Activated naive CD4-positive, alpha-beta T cell treated with anti-CD3 and anti-CD28 coated beads, Interleukin-2, amount 10 ng/mL, durations not matched to agents 7 days and 5 days (primary cell): ENCODE measurements at regions not wholly inside any gene's neighbourhood (a gene's known extent, or its start where the extent isn't known, plus 50 kb on each side); places are given as distances from the start of the nearest gene placed in this dataset.

Experiments used
- CTCF ChIA-PET: fragments of 350-600 bp; sonication (Branson Sonifier 250); formaldehyde crosslinking; loops from one replicate; lab custom pipeline; 2021; ENCODE audit warnings: antibody characterized with exemption; lab: Charles Lee
- DNase-seq: peaks from one replicate; pipeline ENCODE4 v3.0.0-alpha.2; 2020
- H3K27ac Mint-ChIP-seq: one replicate; pipeline ENCODE4 v1.8.0; 2021; ENCODE audit warnings: mild to moderate bottlenecking, moderate library complexity, mixed read lengths
- H3K27me3 Mint-ChIP-seq: one replicate; pipeline ENCODE4 v1.8.0; 2021; ENCODE audit warnings: mild to moderate bottlenecking, mixed read lengths
- H3K36me3 Mint-ChIP-seq: one replicate; pipeline ENCODE4 v1.8.0; 2021; ENCODE audit warnings: mixed read lengths
- H3K4me1 Mint-ChIP-seq: one replicate; pipeline ENCODE4 v1.8.0; 2021; ENCODE audit warnings: mixed read lengths
- H3K4me3 Mint-ChIP-seq: one replicate; pipeline ENCODE4 v1.8.0; 2021; ENCODE audit warnings: mild to moderate bottlenecking, moderate library complexity, mixed read lengths
- H3K9me3 Mint-ChIP-seq: one replicate; pipeline ENCODE4 v1.8.0; 2021; ENCODE audit warnings: mixed read lengths

DNA sequence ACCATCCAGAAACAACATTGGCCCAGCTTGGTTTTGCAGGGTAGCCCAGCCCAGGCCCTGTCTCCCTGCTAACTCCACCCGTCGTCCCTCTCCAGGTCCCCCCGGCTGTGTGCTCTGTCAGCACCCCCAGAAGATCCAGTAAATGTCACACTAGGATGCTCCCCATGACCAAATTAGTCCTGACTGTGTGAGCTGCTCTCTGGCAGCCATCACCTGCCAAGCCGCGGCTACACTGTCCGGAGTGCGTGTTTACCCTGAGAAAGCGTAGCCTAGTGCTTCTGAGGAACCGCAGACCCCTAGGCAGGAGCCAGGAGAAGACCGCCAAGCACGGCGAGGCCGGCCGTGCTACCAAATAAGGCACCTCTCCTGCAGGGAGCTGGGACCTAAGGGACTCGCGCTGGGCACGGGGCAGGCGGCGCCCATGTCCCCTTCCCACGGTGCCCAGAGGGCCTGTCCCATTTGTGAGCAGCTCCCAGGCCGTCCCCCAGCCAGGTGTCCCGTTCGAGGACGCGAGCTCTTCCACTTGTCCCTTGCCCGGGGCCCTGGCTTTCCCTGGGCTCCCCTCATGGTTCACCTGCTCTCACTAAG is 849.9 kb downstream of the RNF144A start:
- H3K27me3 Mint-ChIP-seq = no peaks in the 10 kb centered on the region
- H3K9me3 Mint-ChIP-seq = peaks cover 21% of the 10 kb centered on the region
- H3K4me1 Mint-ChIP-seq = no peaks in the 10 kb centered on the region
- CTCF ChIA-PET = interaction anchor here (1.7 kb wide), 1 partner anchor 211 kb away, joined by 3 read pairs; no protein-coding TSS in a partner anchor
- no peak overlapping the region for H3K4me3 Mint-ChIP-seq
- H3K27ac Mint-ChIP-seq = no peak overlapping the region
- DNase-seq = no peak
- peaks cover 2% of the 10 kb centered on the region for H3K36me3 Mint-ChIP-seq

DNA sequence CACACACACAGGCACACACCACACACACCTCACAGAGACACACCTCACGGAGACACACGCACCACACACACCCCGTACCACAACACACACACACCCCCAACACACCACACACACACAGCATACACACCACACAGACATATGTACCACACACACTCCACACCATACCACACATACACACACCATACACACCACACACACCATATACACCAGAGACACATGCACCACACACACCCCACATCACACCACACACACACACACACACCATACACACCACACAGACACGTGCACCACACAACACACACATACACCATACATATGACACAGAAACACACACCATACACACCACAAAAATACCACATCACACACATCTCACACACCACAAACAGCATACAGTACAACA is 850.7 kb downstream of the RNF144A start:
- H3K9me3 Mint-ChIP-seq = peaks cover 16% of the 10 kb centered on the region

DNA sequence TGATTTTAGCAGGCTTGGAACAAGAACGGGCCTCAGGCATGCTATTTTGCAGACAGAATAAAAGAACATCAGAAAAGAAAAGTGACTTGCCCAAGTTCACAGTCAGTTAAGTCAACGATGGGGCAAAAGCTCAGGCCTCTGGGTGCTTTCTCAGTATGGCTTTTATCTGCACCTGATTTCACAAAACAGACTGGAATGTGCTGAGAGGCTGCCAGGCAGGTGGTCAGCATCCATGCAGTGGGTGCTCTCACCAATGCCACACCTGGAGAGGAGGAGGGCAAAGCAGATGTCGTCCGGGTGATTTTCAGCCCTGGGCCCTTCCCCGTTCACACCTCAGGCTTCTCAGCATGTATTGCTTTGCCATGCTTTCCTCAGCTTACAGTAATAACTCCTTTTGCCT is 854.6 kb downstream of the RNF144A start:
- Mint-ChIP-seq H3K4me1 (peaks cover 20% of the 10 kb centered on the region), H3K4me3 (no peak overlapping the region), H3K27ac (no peak overlapping the region), H3K36me3 (no peaks in the 10 kb centered on the region), H3K9me3 (no peaks in the 10 kb centered on the region), H3K27me3 (no peaks in the 10 kb centered on the region)
- DNase-seq = no peak
- CTCF ChIA-PET = interaction anchor here (1.2 kb wide), 1 partner anchor 18 kb away, joined by 3 read pairs; no protein-coding TSS in a partner anchor

More for the DNA sequence above, 850.7 kb downstream of the RNF144A start:
- Mint-ChIP-seq H3K36me3 (no peaks in the 10 kb centered on the region), H3K4me1 (peaks cover 2% of the 10 kb centered on the region), H3K27ac (no peak overlapping the region), H3K27me3 (no peaks in the 10 kb centered on the region), H3K4me3 (no peak overlapping the region)
- no peak for DNase-seq
- CTCF ChIA-PET = no interaction called here

DNA sequence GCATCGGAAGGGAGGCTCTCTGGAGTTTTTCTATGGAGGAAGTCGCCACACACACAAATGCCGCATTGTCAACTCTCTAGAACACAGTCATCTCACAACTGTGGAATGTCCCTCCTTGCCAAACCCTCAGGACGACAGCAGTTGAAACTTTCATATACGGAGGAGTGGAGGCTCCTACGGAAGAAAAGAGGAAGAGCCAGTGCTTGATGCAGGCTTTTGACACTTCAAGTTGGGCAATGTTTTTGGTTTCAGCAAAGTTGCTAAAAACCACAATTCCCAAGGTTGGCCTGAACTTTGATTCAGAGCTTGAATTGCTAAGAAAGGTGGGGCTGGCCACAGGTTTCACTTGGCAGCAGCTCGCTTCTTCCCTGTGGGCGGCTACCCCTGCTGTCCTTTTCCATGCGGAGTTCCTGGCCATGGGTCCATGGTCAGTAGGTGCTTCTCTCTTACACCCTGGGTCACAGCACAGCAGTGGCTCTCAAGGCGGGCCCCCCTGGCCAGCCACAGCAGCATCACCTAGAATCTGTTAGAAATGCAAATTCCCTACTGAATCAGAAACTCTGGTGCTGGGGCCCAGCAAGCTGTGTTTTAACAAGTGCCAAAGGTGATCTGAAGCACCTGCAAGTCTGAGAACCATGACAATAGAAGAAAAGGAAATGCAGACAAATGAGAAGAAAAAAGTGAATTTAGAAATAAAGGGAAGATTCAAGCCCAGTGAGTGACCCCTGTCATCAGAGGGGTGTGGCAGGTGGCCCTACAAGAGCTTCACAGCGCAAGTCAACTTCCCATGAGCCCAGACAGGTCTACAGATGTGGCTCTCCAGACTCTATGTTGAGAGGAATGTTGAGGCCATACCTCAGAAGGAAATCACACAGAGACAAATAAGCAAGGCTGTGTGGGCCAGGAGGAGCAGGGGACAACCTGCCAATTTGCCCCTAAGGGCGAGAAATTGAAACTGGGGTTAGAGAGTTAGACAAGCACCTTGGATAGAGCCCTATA is 856.4 kb downstream of the RNF144A start:
- Mint-ChIP-seq H3K4me1 (peaks cover 20% of the 10 kb centered on the region), H3K4me3 (no peak overlapping the region), H3K36me3 (no peaks in the 10 kb centered on the region), H3K27ac (no peak overlapping the region), H3K9me3 (peaks cover 2% of the 10 kb centered on the region), H3K27me3 (no peaks in the 10 kb centered on the region)
- no peak for DNase-seq
- CTCF ChIA-PET = interaction anchor here (0.7 to 0.8 kb wide), 2 partner anchors 13 to 85 kb away, joined by 3 read pairs; no protein-coding TSS in a partner anchor

DNA sequence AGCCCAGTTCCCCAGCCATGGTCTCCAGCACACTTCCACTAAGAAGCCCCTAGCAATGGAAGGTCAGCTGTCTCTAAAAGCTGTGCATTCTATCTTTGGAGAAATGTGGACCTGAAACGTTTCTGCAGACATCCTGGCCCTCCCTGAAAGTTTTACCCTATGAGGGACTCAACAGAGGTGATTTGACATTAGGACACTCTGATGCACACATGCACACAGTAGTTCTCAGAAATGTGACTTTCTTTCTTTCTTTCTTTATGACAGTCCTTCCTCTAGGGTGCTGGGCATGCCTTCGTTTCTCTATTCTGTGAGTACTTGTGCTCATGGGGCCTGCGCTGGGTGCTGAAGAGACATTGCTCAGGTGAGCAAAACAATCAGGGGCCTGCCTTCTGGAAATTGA is 857.3 kb downstream of the RNF144A start:
- peaks cover 2% of the 10 kb centered on the region for H3K9me3 Mint-ChIP-seq
- CTCF ChIA-PET = interaction anchor here (0.6 kb wide), 1 partner anchor 90 kb away, joined by 3 read pairs; no protein-coding TSS in a partner anchor
- no peaks in the 10 kb centered on the region for H3K27me3 Mint-ChIP-seq
- H3K36me3 Mint-ChIP-seq = no peaks in the 10 kb centered on the region
- DNase-seq = no peak
- H3K27ac Mint-ChIP-seq = no peak overlapping the region
- peaks cover 20% of the 10 kb centered on the region for H3K4me1 Mint-ChIP-seq
- no peak overlapping the region for H3K4me3 Mint-ChIP-seq

DNA sequence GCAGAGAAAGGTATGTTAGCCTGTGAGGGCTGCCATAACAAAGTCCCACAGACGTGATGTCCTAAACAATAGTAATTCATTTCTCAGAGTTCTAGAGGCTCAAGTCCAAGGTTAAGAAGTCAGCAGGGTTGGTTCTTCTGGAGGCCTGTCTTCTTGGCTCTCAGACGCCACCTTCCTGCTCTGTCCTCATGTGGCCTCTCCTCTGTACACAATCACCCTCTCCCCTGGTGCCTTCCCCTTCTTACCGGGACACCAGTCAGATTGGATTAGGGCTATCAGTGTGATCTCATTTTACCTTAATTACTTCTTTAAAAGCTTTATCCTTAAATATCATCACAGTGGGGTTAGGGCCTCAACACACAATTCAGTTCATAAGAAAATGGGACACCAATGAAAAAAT is 860.5 kb downstream of the RNF144A start:
- Mint-ChIP-seq H3K4me1 (peaks cover 20% of the 10 kb centered on the region), H3K27me3 (no peaks in the 10 kb centered on the region), H3K36me3 (no peaks in the 10 kb centered on the region), H3K4me3 (no peak overlapping the region), H3K9me3 (peaks cover 2% of the 10 kb centered on the region), H3K27ac (no peak overlapping the region)
- CTCF ChIA-PET = no interaction called here
- no peak for DNase-seq

DNA sequence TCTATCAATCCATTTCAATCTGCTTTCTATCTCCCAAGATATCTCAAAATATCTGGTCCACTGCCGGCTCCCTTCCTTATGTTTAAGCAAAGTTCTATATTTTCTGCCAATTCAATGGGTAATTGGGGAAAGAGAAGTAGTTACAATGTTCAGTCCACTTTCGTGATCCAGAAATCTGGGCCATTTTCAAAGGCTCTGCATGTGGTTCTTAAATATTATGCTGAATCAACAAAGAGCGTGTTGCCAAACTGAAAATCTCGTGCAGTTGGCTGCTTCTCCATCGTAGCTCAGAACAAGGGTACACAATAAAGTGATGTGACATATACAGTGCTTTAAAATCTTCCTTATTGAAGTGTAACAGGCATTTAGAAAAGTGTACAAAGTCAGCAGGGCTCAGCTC is 863.1 kb downstream of the RNF144A start:
- Mint-ChIP-seq H3K4me1 (no peaks in the 10 kb centered on the region), H3K27ac (no peak overlapping the region), H3K9me3 (peaks cover 3% of the 10 kb centered on the region), H3K36me3 (no peaks in the 10 kb centered on the region), H3K4me3 (no peak overlapping the region), H3K27me3 (no peaks in the 10 kb centered on the region)
- DNase-seq = no peak
- CTCF ChIA-PET = no interaction called here

DNA sequence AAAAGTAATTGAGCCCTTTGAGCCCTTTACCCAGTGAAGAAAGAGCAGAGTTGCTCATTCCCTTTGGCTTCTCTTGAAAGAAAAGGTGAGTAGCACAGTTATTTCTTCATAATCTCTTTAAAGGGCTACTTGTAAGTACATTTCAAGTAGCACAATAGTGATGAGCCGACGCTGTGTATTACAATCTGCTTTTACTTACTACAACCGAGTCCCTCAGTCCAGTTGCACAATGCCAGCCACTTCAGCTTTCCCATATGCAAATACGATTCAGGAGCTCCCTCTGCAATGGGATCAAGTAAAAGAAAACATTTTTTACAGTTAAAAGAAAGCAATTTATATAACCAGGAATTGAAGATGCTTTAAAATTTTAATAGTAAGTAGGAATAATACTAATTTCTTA is 868.5 kb downstream of the RNF144A start:
- Mint-ChIP-seq H3K9me3 (peaks cover 2% of the 10 kb centered on the region), H3K4me3 (no peak overlapping the region), H3K36me3 (no peaks in the 10 kb centered on the region), H3K27me3 (no peaks in the 10 kb centered on the region), H3K27ac (no peak overlapping the region), H3K4me1 (no peaks in the 10 kb centered on the region)
- no peak for DNase-seq
- CTCF ChIA-PET = no interaction called here

DNA sequence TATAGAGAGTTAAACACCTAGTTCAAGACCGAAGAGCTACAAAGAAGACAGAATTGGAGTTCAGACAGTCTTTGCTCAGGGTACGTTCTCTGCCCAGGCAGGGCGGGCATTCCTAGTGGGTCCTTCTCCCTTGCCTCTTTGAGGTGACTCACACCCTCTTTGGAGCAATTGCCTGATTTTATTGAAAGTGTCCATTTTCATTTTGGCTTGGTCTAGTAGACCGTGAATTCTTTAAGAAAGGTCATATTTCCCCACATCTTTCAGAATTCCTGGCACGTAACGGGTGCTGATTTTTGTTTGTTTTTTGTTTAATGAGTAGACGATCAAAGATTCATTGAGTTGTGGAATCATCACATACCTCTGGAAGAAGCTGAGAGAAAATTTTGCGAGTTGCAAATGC is 871.5 kb downstream of the RNF144A start:
- H3K9me3 Mint-ChIP-seq = peaks cover 2% of the 10 kb centered on the region
- H3K4me1 Mint-ChIP-seq = no peaks in the 10 kb centered on the region
- no peaks in the 10 kb centered on the region for H3K36me3 Mint-ChIP-seq
- H3K27me3 Mint-ChIP-seq = no peaks in the 10 kb centered on the region
- DNase-seq = no peak
- no peak overlapping the region for H3K27ac Mint-ChIP-seq
- CTCF ChIA-PET = interaction anchor here (0.5 kb wide), 1 partner anchor 19 kb away, joined by 3 read pairs; no protein-coding TSS in a partner anchor
- H3K4me3 Mint-ChIP-seq = no peak overlapping the region

DNA sequence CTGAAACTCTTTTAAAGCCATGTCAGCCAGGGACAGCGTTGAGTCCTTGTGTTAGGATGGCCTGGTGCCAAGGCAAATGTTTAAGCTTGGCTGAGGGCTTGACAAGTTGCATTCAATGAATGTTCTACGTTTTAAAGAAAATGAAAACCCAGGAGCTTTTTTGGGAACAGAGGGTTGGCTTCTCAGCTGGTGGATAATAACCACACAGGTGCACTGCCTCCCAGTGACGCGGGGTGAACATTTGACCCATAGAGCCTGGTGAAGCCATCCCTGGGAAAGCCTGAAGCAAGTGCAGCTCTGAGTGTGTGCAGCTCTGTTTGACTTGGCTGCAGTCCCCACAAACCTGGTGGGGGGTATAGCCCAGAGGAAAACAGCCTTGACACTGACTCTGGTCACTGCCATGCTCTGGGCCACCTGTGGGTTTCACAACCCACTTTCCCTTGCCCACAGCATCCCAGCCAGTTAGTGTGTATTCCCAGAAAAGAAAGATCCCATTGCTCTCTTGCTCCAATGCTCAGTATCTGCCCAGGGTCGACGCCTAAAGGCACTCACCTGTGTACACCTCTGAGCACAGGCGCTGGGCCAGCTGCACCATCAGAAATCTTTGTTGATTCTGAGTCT is 874.9 kb downstream of the RNF144A start:
- Mint-ChIP-seq H3K36me3 (no peaks in the 10 kb centered on the region), H3K4me1 (no peaks in the 10 kb centered on the region), H3K9me3 (no peaks in the 10 kb centered on the region), H3K27ac (no peak overlapping the region), H3K27me3 (no peaks in the 10 kb centered on the region), H3K4me3 (no peak overlapping the region)
- CTCF ChIA-PET = no interaction called here
- DNase-seq = no peak

DNA sequence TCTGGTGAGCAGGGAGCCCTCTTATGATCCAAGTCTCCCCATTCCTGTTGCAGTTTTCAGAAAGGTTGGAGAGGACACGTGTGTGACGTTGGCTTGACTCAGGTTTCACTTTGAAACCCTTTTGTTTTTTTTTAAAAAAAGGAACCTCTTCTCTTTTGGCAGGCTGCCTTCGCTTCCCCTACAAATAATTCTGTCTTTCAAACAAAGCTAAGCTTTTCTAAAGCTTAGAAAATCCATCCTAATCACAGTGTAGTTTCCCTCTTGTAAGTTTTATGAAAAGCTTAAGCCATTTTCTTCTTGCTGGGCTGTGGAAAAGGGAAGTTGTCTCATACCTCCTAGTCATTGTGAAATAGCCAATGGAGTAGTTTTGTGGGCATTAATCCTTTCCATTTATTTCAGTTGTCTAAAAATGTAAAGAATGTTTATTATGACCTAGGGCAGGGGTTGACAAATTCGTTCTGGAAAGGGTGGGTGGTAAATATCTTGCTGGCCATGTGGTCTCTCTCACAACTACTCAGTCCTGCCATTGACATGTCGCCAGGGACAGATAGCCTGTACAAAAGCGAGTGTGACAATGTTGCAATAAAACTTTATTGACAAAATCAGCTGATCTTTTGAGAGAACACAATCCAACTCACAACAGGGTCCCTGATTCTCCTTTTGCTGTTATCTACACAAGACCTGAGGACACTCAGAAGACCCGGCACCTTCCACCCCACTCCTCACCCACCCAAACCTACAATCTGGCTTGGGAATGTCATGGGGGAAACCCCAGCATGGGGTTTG is 878.8 kb downstream of the RNF144A start:
- Mint-ChIP-seq H3K4me3 (no peak overlapping the region), H3K9me3 (peaks cover 9% of the 10 kb centered on the region), H3K36me3 (no peaks in the 10 kb centered on the region), H3K27ac (no peak overlapping the region), H3K4me1 (no peaks in the 10 kb centered on the region), H3K27me3 (no peaks in the 10 kb centered on the region)
- no peak for DNase-seq
- CTCF ChIA-PET = no interaction called here

DNA sequence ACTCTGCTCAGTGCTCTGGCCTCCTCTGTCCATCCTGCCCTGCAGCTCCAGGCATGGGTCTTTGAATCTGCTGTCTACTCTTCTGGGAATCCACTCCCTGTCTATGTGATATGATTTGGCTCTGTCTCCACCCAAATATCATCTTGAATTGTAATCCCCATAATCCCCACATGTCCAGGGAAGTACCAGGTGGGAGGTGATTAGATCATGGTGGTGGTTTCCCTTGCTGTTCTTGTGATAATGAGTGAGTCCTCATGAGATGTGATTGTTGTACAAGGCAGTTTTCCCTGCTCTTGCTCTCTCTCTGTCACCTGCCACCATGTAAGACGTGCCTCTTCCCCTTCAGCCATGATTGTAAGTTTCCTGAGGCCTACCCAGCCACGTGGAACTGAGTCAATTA is 881.8 kb upstream of the ID2 start:
- Mint-ChIP-seq H3K27ac (no peak overlapping the region), H3K4me3 (no peak overlapping the region), H3K36me3 (no peaks in the 10 kb centered on the region), H3K9me3 (peaks cover 19% of the 10 kb centered on the region), H3K27me3 (no peaks in the 10 kb centered on the region), H3K4me1 (no peaks in the 10 kb centered on the region)
- CTCF ChIA-PET = no interaction called here
- no peak for DNase-seq

DNA sequence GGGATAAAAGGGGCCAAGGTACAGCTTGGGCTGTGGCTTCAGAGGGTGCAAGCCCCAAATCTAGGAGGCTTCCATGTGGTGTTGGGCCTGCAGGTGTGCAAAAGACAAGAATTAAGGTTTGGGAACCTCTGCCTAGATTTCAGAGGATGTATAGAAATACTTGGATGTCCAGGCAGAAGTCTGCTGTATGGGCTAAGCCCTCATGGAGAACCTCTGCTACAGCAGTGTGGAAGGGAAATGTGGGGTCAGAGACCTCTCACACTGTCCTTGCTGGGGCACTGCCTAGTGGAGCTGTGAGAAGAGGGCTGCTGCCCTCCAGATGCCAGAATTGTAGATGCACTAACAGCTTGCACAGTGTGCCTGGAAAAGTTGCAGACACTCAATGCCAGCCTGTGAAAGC is 880.6 kb upstream of the ID2 start:
- CTCF ChIA-PET = no interaction called here
- no peak for DNase-seq
- Mint-ChIP-seq H3K27me3 (no peaks in the 10 kb centered on the region), H3K4me3 (no peak overlapping the region), H3K4me1 (no peaks in the 10 kb centered on the region), H3K9me3 (peaks cover 19% of the 10 kb centered on the region), H3K27ac (no peak overlapping the region), H3K36me3 (no peaks in the 10 kb centered on the region)

DNA sequence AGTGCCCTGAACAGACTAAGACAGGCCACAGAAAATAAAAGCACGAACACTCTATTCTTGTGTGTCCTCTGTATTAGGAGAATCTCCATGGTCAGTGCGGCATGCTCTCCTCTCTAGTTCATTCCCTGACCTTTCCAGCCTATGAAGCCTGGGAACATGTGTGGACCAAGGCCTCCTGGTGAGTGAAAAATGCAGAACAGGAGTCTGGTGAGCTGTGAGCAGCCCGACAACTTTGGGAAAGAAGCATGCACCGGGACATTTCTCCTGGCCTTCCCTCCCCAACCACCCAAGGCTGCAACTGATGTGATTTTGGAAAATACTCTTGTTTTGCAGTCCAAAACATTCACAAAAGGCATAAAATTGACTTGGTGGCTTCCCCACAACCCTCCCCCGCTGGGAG is 878.3 kb upstream of the ID2 start:
- CTCF ChIA-PET = no interaction called here
- H3K4me3 Mint-ChIP-seq = no peak overlapping the region
- H3K36me3 Mint-ChIP-seq = no peaks in the 10 kb centered on the region
- no peaks in the 10 kb centered on the region for H3K27me3 Mint-ChIP-seq
- H3K4me1 Mint-ChIP-seq = no peaks in the 10 kb centered on the region
- H3K9me3 Mint-ChIP-seq = peaks cover 19% of the 10 kb centered on the region
- H3K27ac Mint-ChIP-seq = no peak overlapping the region
- no peak for DNase-seq
